IMR-90 (cell line): ENCODE measurements at regions not wholly inside any gene's neighbourhood (a gene's known extent, or its start where the extent isn't known, plus 50 kb on each side); places are given as distances from the start of the nearest gene placed in this dataset.

Experiments used
- BHLHE40 ChIP-seq: fragments of 150-350 bp; IDR thresholded peaks from 2 replicates; pipeline ENCODE4 v1.6.1; 2016; ENCODE audit warnings: mild to moderate bottlenecking, low read depth, low read length
- CEBPB ChIP-seq: IDR thresholded peaks from 2 replicates; pipeline ENCODE4 v1.6.1; 2012; ENCODE audit warnings: low read depth, low read length, improper control_type of control experiment
- MAFK ChIP-seq: IDR thresholded peaks from 2 replicates; pipeline ENCODE4 v1.6.1; 2012; ENCODE audit warnings: low read depth, low read length, improper control_type of control experiment
- MXI1 ChIP-seq: IDR thresholded peaks from 2 replicates; pipeline ENCODE4 v1.6.1; 2012; ENCODE audit warnings: low read depth, mild to moderate bottlenecking, low read length, moderate library complexity, borderline replicate concordance
- NFE2L2 ChIP-seq: fragments of 150-350 bp; IDR thresholded peaks from 2 replicates; pipeline ENCODE4 v1.6.1; 2016; ENCODE audit warnings: low read depth, mild to moderate bottlenecking, low read length
- POLR2A ChIP-seq: IDR thresholded peaks from 2 replicates; pipeline ENCODE4 v1.6.1; 2012; ENCODE audit warnings: mild to moderate bottlenecking, low read depth, low read length
- RAD21 ChIP-seq: IDR thresholded peaks from 2 replicates; pipeline ENCODE4 v1.6.1; 2012; ENCODE audit warnings: low read length, improper control_type of control experiment
- RCOR1 ChIP-seq: IDR thresholded peaks from 2 replicates; pipeline ENCODE4 v1.6.1; 2012; ENCODE audit warnings: mild to moderate bottlenecking, low read length, improper control_type of control experiment; ENCODE audit not compliant: insufficient replicate concordance
- RFX5 ChIP-seq: IDR thresholded peaks from 2 replicates; pipeline ENCODE4 v1.8.0; 2012; ENCODE audit warnings: low read depth, mild to moderate bottlenecking, low read length, moderate library complexity
- SMC3 ChIP-seq: fragments of 150-350 bp; IDR thresholded peaks from 2 replicates; pipeline ENCODE4 v1.6.1; 2016; ENCODE audit warnings: low read depth, mild to moderate bottlenecking, antibody characterized with exemption, low read length, moderate library complexity
- TF ChIP-seq, protein P1 (sequence below): fragments of 150-350 bp; IDR thresholded peaks from 2 replicates; pipeline ENCODE4 v1.6.1; 2016; ENCODE audit warnings: low read depth, mild to moderate bottlenecking, low read length, moderate library complexity, borderline replicate concordance
- TF ChIP-seq, protein P2 (sequence below): conservative IDR thresholded peaks from 2 replicates; pipeline ENCODE4 v1.5.1; 2012; ENCODE audit warnings: mild to moderate bottlenecking, low read depth, low read length, improper control_type of control experiment

DNA sequence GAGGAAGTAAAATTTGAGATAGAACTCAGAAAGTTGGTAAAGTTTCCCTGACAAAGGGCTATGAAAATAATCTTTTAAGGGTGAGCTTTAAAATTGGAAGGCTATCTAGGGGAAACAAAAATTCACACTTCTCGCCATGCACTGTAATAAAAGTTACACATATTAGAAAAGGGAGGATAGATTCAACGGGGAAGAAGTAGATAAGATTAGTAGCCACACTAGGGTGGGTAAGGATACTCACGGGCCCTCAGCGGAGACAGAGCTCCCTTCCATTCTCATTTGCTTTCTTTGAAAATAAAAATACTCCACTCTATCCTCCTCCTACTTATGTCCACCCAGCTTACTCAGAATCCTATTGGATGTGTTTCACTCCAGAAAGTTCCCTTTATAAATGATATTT is 691.3 kb upstream of the NR2F2 start:
- TF ChIP-seq NFE2L2 (no peak), POLR2A (no peak), SMC3 (no peak), BHLHE40 (no peak), CEBPB (no peak), RCOR1 (no peak), RFX5 (no peak), RAD21 (no peak), MAFK (no peak), MXI1 (no peak)
- TF ChIP-seq, protein P1, sequence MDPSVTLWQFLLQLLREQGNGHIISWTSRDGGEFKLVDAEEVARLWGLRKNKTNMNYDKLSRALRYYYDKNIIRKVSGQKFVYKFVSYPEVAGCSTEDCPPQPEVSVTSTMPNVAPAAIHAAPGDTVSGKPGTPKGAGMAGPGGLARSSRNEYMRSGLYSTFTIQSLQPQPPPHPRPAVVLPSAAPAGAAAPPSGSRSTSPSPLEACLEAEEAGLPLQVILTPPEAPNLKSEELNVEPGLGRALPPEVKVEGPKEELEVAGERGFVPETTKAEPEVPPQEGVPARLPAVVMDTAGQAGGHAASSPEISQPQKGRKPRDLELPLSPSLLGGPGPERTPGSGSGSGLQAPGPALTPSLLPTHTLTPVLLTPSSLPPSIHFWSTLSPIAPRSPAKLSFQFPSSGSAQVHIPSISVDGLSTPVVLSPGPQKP: no peak
- TF ChIP-seq, protein P2, sequence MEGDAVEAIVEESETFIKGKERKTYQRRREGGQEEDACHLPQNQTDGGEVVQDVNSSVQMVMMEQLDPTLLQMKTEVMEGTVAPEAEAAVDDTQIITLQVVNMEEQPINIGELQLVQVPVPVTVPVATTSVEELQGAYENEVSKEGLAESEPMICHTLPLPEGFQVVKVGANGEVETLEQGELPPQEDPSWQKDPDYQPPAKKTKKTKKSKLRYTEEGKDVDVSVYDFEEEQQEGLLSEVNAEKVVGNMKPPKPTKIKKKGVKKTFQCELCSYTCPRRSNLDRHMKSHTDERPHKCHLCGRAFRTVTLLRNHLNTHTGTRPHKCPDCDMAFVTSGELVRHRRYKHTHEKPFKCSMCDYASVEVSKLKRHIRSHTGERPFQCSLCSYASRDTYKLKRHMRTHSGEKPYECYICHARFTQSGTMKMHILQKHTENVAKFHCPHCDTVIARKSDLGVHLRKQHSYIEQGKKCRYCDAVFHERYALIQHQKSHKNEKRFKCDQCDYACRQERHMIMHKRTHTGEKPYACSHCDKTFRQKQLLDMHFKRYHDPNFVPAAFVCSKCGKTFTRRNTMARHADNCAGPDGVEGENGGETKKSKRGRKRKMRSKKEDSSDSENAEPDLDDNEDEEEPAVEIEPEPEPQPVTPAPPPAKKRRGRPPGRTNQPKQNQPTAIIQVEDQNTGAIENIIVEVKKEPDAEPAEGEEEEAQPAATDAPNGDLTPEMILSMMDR: no peak
